ENCODE measurements at regions not wholly inside any gene's neighbourhood (a gene's known extent, or its start where the extent isn't known, plus 50 kb on each side); places are given as distances from the start of the nearest gene placed in this dataset.
"Not testable (repeated sequence)": the region's sequence is repeated elsewhere in the genome, so short reads cannot be mapped to it uniquely, and the experiment has no call there.

- not testable (repeated sequence) for TF ChIP-seq POLR2AphosphoS5 (IDR thresholded peaks at IDR 0.05; ENCODE audit: low read depth); EZH2 (IDR thresholded peaks at IDR 0.05; ENCODE audit: low read depth, unreplicated experiment)
These were observed 484.0 kb downstream of the SHISA9 start for GRCh38 chr16:13385156-13386040.
